ENCODE measurements at regions not wholly inside any gene's neighbourhood (a gene's known extent, or its start where the extent isn't known, plus 50 kb on each side); places are given as distances from the start of the nearest gene placed in this dataset.

DNA sequence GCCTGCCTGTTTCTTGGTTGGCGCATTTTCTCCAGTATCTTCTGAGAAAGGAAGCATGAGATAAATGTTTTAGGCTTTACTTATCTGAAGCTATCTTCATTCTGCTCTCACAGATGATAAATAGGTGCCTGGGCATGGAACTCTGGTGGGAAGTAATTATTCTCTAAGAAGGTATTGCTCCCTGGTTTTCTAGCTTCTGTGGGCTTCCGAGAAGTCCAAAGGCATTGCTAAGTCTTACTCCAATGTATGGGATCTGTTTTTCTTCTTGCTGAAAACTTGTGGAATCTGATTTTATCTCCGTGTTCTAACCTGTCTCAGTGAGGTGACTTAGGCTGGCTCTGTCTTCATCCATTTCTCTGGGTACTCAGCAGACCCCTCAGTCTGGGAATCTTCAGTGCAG lies 224.4 kb upstream of the HS6ST1 start:
- TF ChIP-seq, protein P1, sequence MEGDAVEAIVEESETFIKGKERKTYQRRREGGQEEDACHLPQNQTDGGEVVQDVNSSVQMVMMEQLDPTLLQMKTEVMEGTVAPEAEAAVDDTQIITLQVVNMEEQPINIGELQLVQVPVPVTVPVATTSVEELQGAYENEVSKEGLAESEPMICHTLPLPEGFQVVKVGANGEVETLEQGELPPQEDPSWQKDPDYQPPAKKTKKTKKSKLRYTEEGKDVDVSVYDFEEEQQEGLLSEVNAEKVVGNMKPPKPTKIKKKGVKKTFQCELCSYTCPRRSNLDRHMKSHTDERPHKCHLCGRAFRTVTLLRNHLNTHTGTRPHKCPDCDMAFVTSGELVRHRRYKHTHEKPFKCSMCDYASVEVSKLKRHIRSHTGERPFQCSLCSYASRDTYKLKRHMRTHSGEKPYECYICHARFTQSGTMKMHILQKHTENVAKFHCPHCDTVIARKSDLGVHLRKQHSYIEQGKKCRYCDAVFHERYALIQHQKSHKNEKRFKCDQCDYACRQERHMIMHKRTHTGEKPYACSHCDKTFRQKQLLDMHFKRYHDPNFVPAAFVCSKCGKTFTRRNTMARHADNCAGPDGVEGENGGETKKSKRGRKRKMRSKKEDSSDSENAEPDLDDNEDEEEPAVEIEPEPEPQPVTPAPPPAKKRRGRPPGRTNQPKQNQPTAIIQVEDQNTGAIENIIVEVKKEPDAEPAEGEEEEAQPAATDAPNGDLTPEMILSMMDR (IDR thresholded peaks at IDR 0.05) = no peak
- TF ChIP-seq POLR2A (IDR thresholded peaks at IDR 0.05) = no peak

Data from Peyer's patch (tissue), 4 donors.